Activated T-cell treated with anti-CD3 and anti-CD28 coated beads, Interleukin-2, amount 50 U/mL, for 72 hours (primary cell): ENCODE measurements at regions not wholly inside any gene's neighbourhood (a gene's known extent, or its start where the extent isn't known, plus 50 kb on each side); places are given as distances from the start of the nearest gene placed in this dataset.
A peak's percentile ranks its signal among the peaks of the same experiment; 100 is the strongest.

Source experiments
- ATAC-seq, 2 donors: fragments of 150-1000 bp; cut with Tn5 transposase; replicated peaks in 1 of 2; 2 replicates each; pipeline ENCODE4 v1.10.0; 2021; ENCODE audit warnings: moderate library complexity in 2 of 2, mild to moderate bottlenecking in 1 of 2
- DNase-seq, 2 donors: peaks; one replicate each; pipeline ENCODE4 v3.0.0; 2021 to 2022; ENCODE audit warnings: mixed read lengths in 1 of 2
- H3K27ac Mint-ChIP-seq: one replicate; pipeline ENCODE4 v1.8.0; 2022; ENCODE audit warnings: mild to moderate bottlenecking, moderate library complexity, mixed read lengths
- H3K27me3 Mint-ChIP-seq: one replicate; pipeline ENCODE4 v1.8.0; 2022; ENCODE audit warnings: low read depth, mixed read lengths
- H3K36me3 Mint-ChIP-seq, 2 donors: one replicate each; pipeline ENCODE4 v1.8.0; 2022; ENCODE audit warnings: mixed read lengths in 2 of 2, mild to moderate bottlenecking in 1 of 2; ENCODE audit not compliant: insufficient read depth in 2 of 2
- H3K4me1 Mint-ChIP-seq: one replicate; pipeline ENCODE4 v1.8.0; 2022; ENCODE audit warnings: low read depth, mixed read lengths
- H3K4me3 Mint-ChIP-seq, 2 donors: one replicate each; pipeline ENCODE4 v1.8.0; 2022; ENCODE audit warnings: mild to moderate bottlenecking in 2 of 2, mixed read lengths in 2 of 2, moderate library complexity in 2 of 2
- H3K9me3 Mint-ChIP-seq, 2 donors: one replicate each; pipeline ENCODE4 v1.8.0; 2022; ENCODE audit warnings: mixed read lengths in 2 of 2

GRCh38 chr7:64614812-64615211 is 51.1 kb upstream of the ZNF107 start:
- Mint-ChIP-seq H3K27me3 (no peaks in the 10 kb centered on the region), H3K36me3 (peaks cover 0 to 4% of the 10 kb centered on the region in 2 donors), H3K27ac (no peak overlapping the region), H3K9me3 (peaks cover 0 to 4% of the 10 kb centered on the region in 2 donors), H3K4me1 (no peaks in the 10 kb centered on the region), H3K4me3 (no peak overlapping the region)
- ATAC-seq (peak; percentile 39 to 61), DNase-seq (no peak)

GRCh38 chr7:64613653-64614052 is 50.8 kb upstream of the ZNF680 start:
- H3K27ac Mint-ChIP-seq = no peak overlapping the region
- no peak overlapping the region for H3K4me3 Mint-ChIP-seq
- no peaks in the 10 kb centered on the region for H3K4me1 Mint-ChIP-seq
- peaks cover 0 to 4% of the 10 kb centered on the region in 2 donors for H3K36me3 Mint-ChIP-seq
- no peaks in the 10 kb centered on the region for H3K27me3 Mint-ChIP-seq
- peaks cover 0 to 2% of the 10 kb centered on the region in 2 donors for H3K9me3 Mint-ChIP-seq
- ATAC-seq (no peak), DNase-seq (no peak)
